Retinal pigment epithelial cell (primary cell): ENCODE measurements at regions not wholly inside any gene's neighbourhood (a gene's known extent, or its start where the extent isn't known, plus 50 kb on each side); places are given as distances from the start of the nearest gene placed in this dataset.

Source experiments
- DNase-seq: peaks from one replicate; pipeline ENCODE4 v3.0.0-alpha.2; 2010; ENCODE audit warnings: low read depth
- H3K4me3 ChIP-seq: 2 replicates; pipeline ENCODE4 v1.5.1; 2011; ENCODE audit warnings: mild to moderate bottlenecking, low read length, control low read depth, moderate library complexity
- CTCF ChIP-seq: conservative IDR thresholded peaks from 2 replicates; pipeline ENCODE4 v1.5.1; 2011; ENCODE audit warnings: low read depth, low read length, control low read depth, inconsistent platforms

- no peak overlapping the region for H3K4me3 ChIP-seq
- DNase-seq: no peak
- peak; percentile 39 for TF ChIP-seq CTCF
Observed at GRCh38 chr2:226622484-226622883, 177.1 kb downstream of the IRS1 start.

GRCh38 chr2:226620176-226620575, 179.4 kb downstream of the IRS1 start:
- no peak overlapping the region for H3K4me3 ChIP-seq
- no peak for TF ChIP-seq CTCF
- DNase-seq: no peak

GRCh38 chr2:226619707-226620106, 179.9 kb downstream of the IRS1 start:
- H3K4me3 ChIP-seq: no peak overlapping the region
- TF ChIP-seq CTCF: no peak

GRCh38 chr2:226618875-226619605, 180.6 kb downstream of the IRS1 start:
- TF ChIP-seq CTCF: no peak
- no peak for DNase-seq
- H3K4me3 ChIP-seq: no peak overlapping the region

More at GRCh38 chr2:226619707-226620106, 179.9 kb downstream of the IRS1 start:
- no peak for DNase-seq

GRCh38 chr2:226618544-226618874, 181.1 kb downstream of the IRS1 start:
- no peak for TF ChIP-seq CTCF
- no peak overlapping the region for H3K4me3 ChIP-seq
- no peak for DNase-seq

GRCh38 chr2:226615891-226616290, 183.7 kb downstream of the IRS1 start:
- TF ChIP-seq CTCF: no peak
- H3K4me3 ChIP-seq: no peak overlapping the region
- no peak for DNase-seq

GRCh38 chr2:226611944-226612318, 187.7 kb downstream of the IRS1 start:
- TF ChIP-seq CTCF: no peak
- H3K4me3 ChIP-seq: no peak overlapping the region
- DNase-seq: peak; percentile 47
